LNCAP (cell line): ENCODE measurements at regions not wholly inside any gene's neighbourhood (a gene's known extent, or its start where the extent isn't known, plus 50 kb on each side); places are given as distances from the start of the nearest gene placed in this dataset.

Experiments
- CTCF ChIP-seq: fragments of 450-650 bp; IDR thresholded peaks from 2 replicates; pipeline ENCODE4 v1.5.1; 2017; ENCODE audit warnings: mild to moderate bottlenecking

- no peak for TF ChIP-seq CTCF
These were observed 483.0 kb downstream of the CCDC85A start for GRCh38 chr2:56666777-56667176.

- no peak for TF ChIP-seq CTCF
These were observed 488.3 kb downstream of the CCDC85A start for GRCh38 chr2:56671973-56672569.

- TF ChIP-seq CTCF, result no peak
These were observed 490.3 kb downstream of the CCDC85A start for GRCh38 chr2:56674084-56674483.

GRCh38 chr2:56676966-56677365 is 493.2 kb downstream of the CCDC85A start:
- TF ChIP-seq CTCF, result no peak

- TF ChIP-seq CTCF, result no peak
These were observed 497.3 kb downstream of the CCDC85A start for GRCh38 chr2:56680971-56681631.

GRCh38 chr2:56681659-56682396 is 498.0 kb downstream of the CCDC85A start:
- TF ChIP-seq CTCF, result no peak

- TF ChIP-seq CTCF, result no peak
These were observed 498.6 kb downstream of the CCDC85A start for GRCh38 chr2:56682397-56682760.
